Left colon (tissue), 2 donors: ENCODE measurements at regions not wholly inside any gene's neighbourhood (a gene's known extent, or its start where the extent isn't known, plus 50 kb on each side); places are given as distances from the start of the nearest gene placed in this dataset.

Experiments used
- ATAC-seq: fragments of 200-7000 bp; cut with Tn5 transposase; one replicate; pipeline ENCODE4 v1.9.1; 2020; ENCODE audit warnings: mild to moderate bottlenecking, moderate library complexity
- DNase-seq, 2 donors: peaks; one replicate each; pipeline ENCODE4 v3.0.0-alpha.2; 2020
- intact Hi-C, 2 donors: fragments of 100-400 bp; cut with DNase I in 1 of 2; cut with micrococcal nuclease in 1 of 2; formaldehyde crosslinking; loops; one replicate each; pipeline versions ENCODE4 v1.11.2 to v1.14.0; 2022; cut with DNase I, micrococcal nuclease
- donor health status: DM: no; HTN: no; CAD: no.
- donor health status: DM: yes; HTN: yes; CAD: no.

- DNase-seq (no peak), ATAC-seq (no peak)
- intact Hi-C loops, result no loop called here
Observed at GRCh38 chr16:80319181-80319580, 221.6 kb upstream of the DYNLRB2 start.

GRCh38 chr16:80318107-80318506, 222.7 kb upstream of the DYNLRB2 start:
- intact Hi-C loops, result no loop called here
- ATAC-seq (no peak), DNase-seq (no peak)

GRCh38 chr16:80317599-80318037, 223.2 kb upstream of the DYNLRB2 start:
- DNase-seq (no peak), ATAC-seq (no peak)
- intact Hi-C loops, result no loop called here

GRCh38 chr16:80317116-80317515, 223.7 kb upstream of the DYNLRB2 start:
- intact Hi-C loops, result no loop called here
- ATAC-seq (no peak), DNase-seq (no peak)

GRCh38 chr16:80314042-80314441, 226.8 kb upstream of the DYNLRB2 start:
- no peak for ATAC-seq

GRCh38 chr16:80309178-80309577, 231.6 kb upstream of the DYNLRB2 start:
- DNase-seq (no peak), ATAC-seq (no peak)
- intact Hi-C loops, result no loop called here

More at GRCh38 chr16:80314042-80314441, 226.8 kb upstream of the DYNLRB2 start:
- DNase-seq, result no peak
- intact Hi-C loops, result no loop called here

GRCh38 chr16:80305410-80305809, 235.4 kb upstream of the DYNLRB2 start:
- DNase-seq (no peak), ATAC-seq (no peak)
- intact Hi-C loops, result no loop called here

- no peak for DNase-seq
- intact Hi-C loops, result no loop called here
Observed at GRCh38 chr16:80303691-80304090, 237.1 kb upstream of the DYNLRB2 start.

GRCh38 chr16:80300876-80301275, 239.9 kb upstream of the DYNLRB2 start:
- DNase-seq (no peak), ATAC-seq (no peak)
- intact Hi-C loops, result no loop called here

More at GRCh38 chr16:80303691-80304090, 237.1 kb upstream of the DYNLRB2 start:
- ATAC-seq, result no peak

GRCh38 chr16:80300456-80300855, 240.3 kb upstream of the DYNLRB2 start:
- ATAC-seq, result no peak

GRCh38 chr16:80299416-80299815, 241.4 kb upstream of the DYNLRB2 start:
- ATAC-seq (no peak), DNase-seq (peak in 1 of 2 donors; percentile 7)
- intact Hi-C loops, result no loop called here

More at GRCh38 chr16:80300456-80300855, 240.3 kb upstream of the DYNLRB2 start:
- intact Hi-C loops, result no loop called here
- no peak for DNase-seq

- DNase-seq (no peak), ATAC-seq (no peak)
- intact Hi-C loops, result no loop called here
Observed at GRCh38 chr16:80298676-80299075, 242.1 kb upstream of the DYNLRB2 start.

GRCh38 chr16:80296034-80296433, 244.8 kb upstream of the DYNLRB2 start:
- ATAC-seq (no peak), DNase-seq (no peak)
- intact Hi-C loops, result no loop called here

GRCh38 chr16:80294172-80294571, 246.6 kb upstream of the DYNLRB2 start:
- intact Hi-C loops, result no loop called here
- ATAC-seq, result no peak
- DNase-seq, result no peak

- intact Hi-C loops, result no loop called here
- DNase-seq, result no peak
- no peak for ATAC-seq
Observed at GRCh38 chr16:80288616-80289015, 252.2 kb upstream of the DYNLRB2 start.

GRCh38 chr16:80287674-80288073, 253.1 kb upstream of the DYNLRB2 start:
- intact Hi-C loops, result no loop called here
- ATAC-seq, result no peak
- no peak for DNase-seq

GRCh38 chr16:80285104-80285503, 255.7 kb upstream of the DYNLRB2 start:
- DNase-seq (no peak), ATAC-seq (no peak)
- intact Hi-C loops, result no loop called here

- DNase-seq, result no peak
- no peak for ATAC-seq
- intact Hi-C loops, result no loop called here
Observed at GRCh38 chr16:80283466-80284392, 257.1 kb upstream of the DYNLRB2 start.

- no peak for DNase-seq
- intact Hi-C loops, result no loop called here
- no peak for ATAC-seq
Observed at GRCh38 chr16:80280557-80280956, 260.2 kb upstream of the DYNLRB2 start.

GRCh38 chr16:80279656-80280055, 261.1 kb upstream of the DYNLRB2 start:
- ATAC-seq (no peak), DNase-seq (no peak)
- intact Hi-C loops, result no loop called here

- DNase-seq (no peak), ATAC-seq (no peak)
- intact Hi-C loops, result no loop called here
Observed at GRCh38 chr16:80277182-80277581, 263.6 kb upstream of the DYNLRB2 start.
